Pancreas (tissue), 10 donors: ENCODE measurements at regions not wholly inside any gene's neighbourhood (a gene's known extent, or its start where the extent isn't known, plus 50 kb on each side); places are given as distances from the start of the nearest gene placed in this dataset.

Experiments used
- ATAC-seq, 4 donors: fragments of 200-7000 bp; cut with Tn5 transposase; one replicate each; pipeline versions ENCODE4 v1.8.0 to v1.9.1; 2020; ENCODE audit warnings: mild to moderate bottlenecking in 4 of 4, moderate library complexity in 4 of 4
- DNase-seq, 6 donors: peaks; one replicate each; pipeline ENCODE4 v3.0.0-alpha.2; 2020
- FAIRE-seq: peaks from 2 replicates; lab custom pipeline; 2012; peaks lifted over from hg19 to GRCh38; lab: Jason Lieb, UNC
- H3K27ac ChIP-seq, 4 donors: fragments of 200-600 bp; sonication (generic); 1 replicate in 3 of 4; 2 replicates in 1 of 4; pipeline versions ENCODE4 v1.5.0 to v1.8.0; 2020
- H3K27me3 ChIP-seq, 4 donors: fragments of 200-600 bp; one replicate each; pipeline ENCODE4 v1.8.0; 2021
- H3K36me3 ChIP-seq, 3 donors: fragments of 200-600 bp; sonication (generic) in 1 of 3; one replicate each; pipeline versions ENCODE4 v1.5.0 to v1.8.0; 2020 to 2021
- H3K4me1 ChIP-seq, 3 donors: fragments of 200-600 bp; one replicate each; pipeline ENCODE4 v1.8.0; 2021
- H3K4me3 ChIP-seq, 4 donors: fragments of 200-600 bp; sonication (generic) in 2 of 4; one replicate each; pipeline versions ENCODE4 v1.5.0 to v1.8.0; 2020 to 2021
- H3K9me3 ChIP-seq, 4 donors: fragments of 200-600 bp; one replicate each; pipeline ENCODE4 v1.8.0; 2021
- CTCF ChIP-seq, 4 donors: fragments of 200-600 bp; sonication (generic) in 3 of 4; IDR thresholded peaks; one replicate each; pipeline versions ENCODE4 v1.5.0 to v1.8.0; 2021; ENCODE audit warnings: antibody characterized with exemption in 4 of 4
- WGBS, 2 donors: extraction: QIAGEN DNeasy Blood & Tissue Kit; methylation state at CpG; one replicate each; pipeline ENCODE4 v1.1.7; 2013; 5-methylcytosine and 5-hydroxymethylcytosine counted together
- intact Hi-C, 3 donors: fragments of 100-400 bp; cut with DNase I; formaldehyde crosslinking; loops; one replicate each; pipeline versions ENCODE4 v1.11.1 to v1.14.2; 2022
- donor health status: healthy with polysubstance abuse.
- donor health status: DM: no; HTN: no; CAD: no; lungs with moderate emphysema.
- donor health status: DM: no; HTN: no; CAD: no.
- donor health status: control.
- donor health status: control.
- donor health status: Bipolar disorder and iron deficiency.
- donor health status: DM: yes; HTN: yes; CAD: no.
- donor health status: DM: no; HTN: no; CAD: no.
- donor health status: DM: no; HTN: no; CAD: no.
- donor health status: DM: yes; HTN: yes; CAD: no.

- WGBS, 2 donors: 71 to 74% methylated on average over 6 of the region's 6 CpGs
- TF ChIP-seq CTCF (IDR thresholded peaks at IDR 0.05): no peak
- Histone ChIP-seq H3K27me3 (no peaks in the 10 kb centered on the region), H3K27ac (no peak overlapping the region), H3K36me3 (no peaks in the 10 kb centered on the region), H3K9me3 (no peaks in the 10 kb centered on the region), H3K4me1 (no peaks in the 10 kb centered on the region), H3K4me3 (no peak overlapping the region)
- no peak for DNase-seq
- no peak for FAIRE-seq
- ATAC-seq: no peak
- intact Hi-C loops: no loop called here
These were observed 225.4 kb upstream of the TSHZ2 start for GRCh38 chr20:52746770-52747169.

DNA sequence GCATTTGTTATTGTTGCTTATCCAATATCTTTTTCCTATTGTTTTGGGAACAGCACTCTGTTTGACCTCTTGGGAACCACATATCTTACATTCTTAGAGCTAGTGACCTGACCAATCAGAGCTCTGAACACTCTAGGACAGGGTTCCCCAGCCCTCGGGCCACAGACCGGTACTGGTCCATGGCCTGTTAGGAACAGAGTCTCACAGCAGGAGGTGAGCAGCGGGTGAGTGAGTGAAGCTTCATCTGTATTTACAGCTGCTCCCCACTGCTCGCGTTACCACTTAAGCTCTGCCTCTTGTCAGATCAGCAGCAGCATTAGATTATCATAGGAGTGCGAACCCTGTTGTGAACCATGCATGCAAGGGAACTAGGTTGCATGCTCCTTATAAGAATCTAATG lies 226.0 kb upstream of the TSHZ2 start:
- TF ChIP-seq CTCF (IDR thresholded peaks at IDR 0.05): no peak
- intact Hi-C loops: no loop called here
- no peak overlapping the region for H3K4me3 ChIP-seq
- no peaks in the 10 kb centered on the region for H3K27me3 ChIP-seq
- 82 to 87% methylated on average over 6 of the region's 6 CpGs for WGBS, 2 donors
- DNase-seq (no peak), FAIRE-seq (no peak), ATAC-seq (no peak)
- no peaks in the 10 kb centered on the region for H3K36me3 ChIP-seq
- H3K4me1 ChIP-seq: no peaks in the 10 kb centered on the region
- no peaks in the 10 kb centered on the region for H3K9me3 ChIP-seq
- no peak overlapping the region for H3K27ac ChIP-seq

- TF ChIP-seq CTCF (IDR thresholded peaks at IDR 0.05): no peak
- no peaks in the 10 kb centered on the region for H3K4me1 ChIP-seq
- DNase-seq (no peak), ATAC-seq (no peak), FAIRE-seq (no peak)
- no peaks in the 10 kb centered on the region for H3K9me3 ChIP-seq
- no peak overlapping the region for H3K27ac ChIP-seq
- H3K27me3 ChIP-seq: no peaks in the 10 kb centered on the region
- no peak overlapping the region for H3K4me3 ChIP-seq
- H3K36me3 ChIP-seq: no peaks in the 10 kb centered on the region
- intact Hi-C loops: no loop called here
- 49 to 63% methylated on average over 3 of the region's 3 CpGs for WGBS, 2 donors
These were observed 227.7 kb upstream of the TSHZ2 start for GRCh38 chr20:52744441-52744840.

GRCh38 chr20:52738081-52738480 lies 234.1 kb upstream of the TSHZ2 start:
- ATAC-seq (no peak), DNase-seq (no peak), FAIRE-seq (no peak)
- Histone ChIP-seq H3K36me3 (no peaks in the 10 kb centered on the region), H3K4me3 (no peak overlapping the region), H3K27ac (no peak overlapping the region), H3K27me3 (no peaks in the 10 kb centered on the region), H3K9me3 (no peaks in the 10 kb centered on the region), H3K4me1 (no peaks in the 10 kb centered on the region)
- intact Hi-C loops: no loop called here
- TF ChIP-seq CTCF (IDR thresholded peaks at IDR 0.05): no peak
- 58 to 74% methylated on average over 6 of the region's 6 CpGs for WGBS, 2 donors

DNA sequence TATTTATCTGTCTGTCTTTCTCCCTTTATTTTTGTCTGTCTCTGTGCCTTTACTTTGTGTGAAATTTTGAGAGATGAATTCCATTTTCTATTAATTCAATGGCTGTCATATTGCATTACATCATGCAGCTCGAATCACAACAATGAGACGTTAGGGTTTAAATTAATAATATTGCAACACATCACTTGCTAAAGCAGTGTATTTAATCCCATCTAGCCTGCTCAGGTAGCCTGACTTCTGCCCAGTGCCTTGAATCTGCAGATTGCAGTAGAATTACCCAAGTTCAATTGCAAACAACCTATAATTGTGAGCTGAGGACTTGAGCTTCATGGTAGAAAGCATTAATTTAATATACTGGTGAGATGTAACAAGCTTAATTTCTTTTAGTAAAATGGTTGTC lies 235.7 kb upstream of the TSHZ2 start:
- Histone ChIP-seq H3K27me3 (no peaks in the 10 kb centered on the region), H3K9me3 (no peaks in the 10 kb centered on the region), H3K4me3 (no peak overlapping the region), H3K36me3 (no peaks in the 10 kb centered on the region), H3K27ac (no peak overlapping the region), H3K4me1 (no peaks in the 10 kb centered on the region)
- ATAC-seq (no peak), DNase-seq (no peak), FAIRE-seq (no peak)
- intact Hi-C loops: no loop called here
- TF ChIP-seq CTCF (IDR thresholded peaks at IDR 0.05): no peak
- WGBS, 2 donors: 52 to 67% methylated on average over 2 of the region's 2 CpGs
